ENCODE measurements at regions not wholly inside any gene's neighbourhood (a gene's known extent, or its start where the extent isn't known, plus 50 kb on each side); places are given as distances from the start of the nearest gene placed in this dataset.

- no peak for DNase-seq
Observed at GRCh38 chr3:152959307-152959706, 124.4 kb downstream of the P2RY1 start.

GRCh38 chr3:152960684-152961083 is 125.8 kb downstream of the P2RY1 start:
- no peak for DNase-seq

- peak; percentile 15 to 67 (median 22) for DNase-seq
Observed at GRCh38 chr3:152961323-152961722, 126.4 kb downstream of the P2RY1 start.

GRCh38 chr3:152964911-152965609 is 130.1 kb downstream of the P2RY1 start:
- DNase-seq, result no peak

- no peak for DNase-seq
Observed at GRCh38 chr3:152968388-152969024, 133.6 kb downstream of the P2RY1 start.

- no peak for DNase-seq
Observed at GRCh38 chr3:152969557-152970300, 134.8 kb downstream of the P2RY1 start.

GRCh38 chr3:152970851-152971250 is 135.9 kb downstream of the P2RY1 start:
- no peak for DNase-seq

GRCh38 chr3:152971880-152972279 is 136.9 kb downstream of the P2RY1 start:
- no peak for DNase-seq

- peak in 1 of 3 experiments; percentile 20 for DNase-seq
Observed at GRCh38 chr3:152973575-152973974, 138.6 kb downstream of the P2RY1 start.

GRCh38 chr3:152976239-152976638 is 141.3 kb downstream of the P2RY1 start:
- DNase-seq, result no peak

GRCh38 chr3:152977366-152977765 is 142.4 kb downstream of the P2RY1 start:
- DNase-seq, result no peak

- DNase-seq, result no peak
Observed at GRCh38 chr3:152978152-152978551, 143.2 kb downstream of the P2RY1 start.

GRCh38 chr3:152997526-152997925 is 162.6 kb downstream of the P2RY1 start:
- DNase-seq, result no peak

- DNase-seq, result peak in 2 of 3 experiments; percentile 42 to 83
Observed at GRCh38 chr3:152998591-152998990, 163.4 kb upstream of the RAP2B start.

GRCh38 chr3:153000325-153000724 is 161.7 kb upstream of the RAP2B start:
- DNase-seq, result no peak

- no peak for DNase-seq
Observed at GRCh38 chr3:153001210-153002078, 160.6 kb upstream of the RAP2B start.

GRCh38 chr3:153003441-153003840 is 158.6 kb upstream of the RAP2B start:
- peak in 1 of 3 experiments; percentile 39 for DNase-seq

- DNase-seq, result peak in 1 of 3 experiments; percentile 39
Observed at GRCh38 chr3:153003862-153004261, 158.2 kb upstream of the RAP2B start.

GRCh38 chr3:153008226-153008625 is 153.8 kb upstream of the RAP2B start:
- no peak for DNase-seq

- no peak for DNase-seq
Observed at GRCh38 chr3:153023896-153024295, 138.1 kb upstream of the RAP2B start.

GRCh38 chr3:153026026-153026425 is 136.0 kb upstream of the RAP2B start:
- DNase-seq, result peak in 1 of 3 experiments; percentile 60

GRCh38 chr3:153028381-153028780 is 133.6 kb upstream of the RAP2B start:
- no peak for DNase-seq

GRCh38 chr3:153029350-153029749 is 132.7 kb upstream of the RAP2B start:
- no peak for DNase-seq

All from NCI-H1417 (cell line).